Muscle layer of colon (tissue), 2 donors: ENCODE measurements at regions not wholly inside any gene's neighbourhood (a gene's known extent, or its start where the extent isn't known, plus 50 kb on each side); places are given as distances from the start of the nearest gene placed in this dataset.

ENCODE experiments used
- H3K27ac ChIP-seq: one replicate; pipeline ENCODE4 v1.7.0; 2013; ENCODE audit warnings: low read depth, mild to moderate bottlenecking, low read length, moderate library complexity
- H3K27me3 ChIP-seq, 2 donors: one replicate each; pipeline ENCODE4 v1.7.0; 2013; ENCODE audit warnings: low read length in 2 of 2, mild to moderate bottlenecking in 2 of 2; ENCODE audit not compliant: insufficient read depth in 2 of 2, control insufficient read depth in 1 of 2
- H3K36me3 ChIP-seq: one replicate; pipeline ENCODE4 v1.7.0; 2013; ENCODE audit warnings: mild to moderate bottlenecking, low read length; ENCODE audit not compliant: insufficient read depth
- H3K4me1 ChIP-seq: one replicate; pipeline ENCODE4 v1.7.0; 2013; ENCODE audit warnings: mild to moderate bottlenecking, low read length; ENCODE audit not compliant: insufficient read depth
- H3K4me3 ChIP-seq, 2 donors: one replicate each; pipeline ENCODE4 v1.7.0; 2013; ENCODE audit warnings: low read length in 2 of 2, low read depth in 1 of 2, mild to moderate bottlenecking in 1 of 2, moderate library complexity in 1 of 2
- H3K9ac ChIP-seq: one replicate; pipeline ENCODE4 v1.7.0; 2013; ENCODE audit warnings: low read length
- H3K9me3 ChIP-seq: one replicate; pipeline ENCODE4 v1.7.0; 2013; ENCODE audit warnings: mild to moderate bottlenecking, low read length
- donor health status: abdominal sarcoma.
- donor health status: Adenocarcinoma of cecum.

- Histone ChIP-seq H3K4me1 (no peaks in the 10 kb centered on the region), H3K4me3 (no peak overlapping the region), H3K27me3 (peaks cover 12 to 36% of the 10 kb centered on the region in 2 donors), H3K9me3 (no peaks in the 10 kb centered on the region), H3K9ac (no peak overlapping the region), H3K27ac (no peak overlapping the region), H3K36me3 (no peaks in the 10 kb centered on the region)
These were observed 59.8 kb downstream of the MRM1 start for GRCh38 chr17:36661047-36661666.

GRCh38 chr17:36661688-36662087 is 60.3 kb downstream of the MRM1 start:
- H3K27ac ChIP-seq, result no peak overlapping the region
- H3K4me3 ChIP-seq, result no peak overlapping the region
- peaks cover 12 to 34% of the 10 kb centered on the region in 2 donors for H3K27me3 ChIP-seq
- H3K4me1 ChIP-seq, result no peaks in the 10 kb centered on the region
- H3K9ac ChIP-seq, result no peak overlapping the region
- H3K36me3 ChIP-seq, result no peaks in the 10 kb centered on the region
- H3K9me3 ChIP-seq, result no peaks in the 10 kb centered on the region

- Histone ChIP-seq H3K9me3 (no peaks in the 10 kb centered on the region), H3K9ac (no peak overlapping the region), H3K4me1 (no peaks in the 10 kb centered on the region), H3K36me3 (no peaks in the 10 kb centered on the region), H3K27ac (no peak overlapping the region), H3K27me3 (peaks cover 0 to 9% of the 10 kb centered on the region in 2 donors), H3K4me3 (no peak overlapping the region)
These were observed 64.0 kb downstream of the MRM1 start for GRCh38 chr17:36665417-36665816.

GRCh38 chr17:36667922-36668321 is 66.5 kb downstream of the MRM1 start:
- peaks cover 0 to 6% of the 10 kb centered on the region in 2 donors for H3K27me3 ChIP-seq
- H3K9ac ChIP-seq, result no peak overlapping the region
- H3K4me1 ChIP-seq, result no peaks in the 10 kb centered on the region
- no peaks in the 10 kb centered on the region for H3K9me3 ChIP-seq
- no peaks in the 10 kb centered on the region for H3K36me3 ChIP-seq
- H3K4me3 ChIP-seq, result no peak overlapping the region
- H3K27ac ChIP-seq, result no peak overlapping the region

GRCh38 chr17:36668824-36669223 is 67.4 kb downstream of the MRM1 start:
- Histone ChIP-seq H3K4me3 (no peak overlapping the region), H3K27ac (no peak overlapping the region), H3K4me1 (no peaks in the 10 kb centered on the region), H3K36me3 (no peaks in the 10 kb centered on the region), H3K27me3 (peaks cover 0 to 5% of the 10 kb centered on the region in 2 donors), H3K9ac (no peak overlapping the region), H3K9me3 (no peaks in the 10 kb centered on the region)

GRCh38 chr17:36671144-36671543 is 69.8 kb downstream of the MRM1 start:
- no peaks in the 10 kb centered on the region for H3K36me3 ChIP-seq
- H3K9me3 ChIP-seq, result no peaks in the 10 kb centered on the region
- H3K9ac ChIP-seq, result no peak overlapping the region
- H3K27ac ChIP-seq, result no peak overlapping the region
- no peak overlapping the region for H3K4me3 ChIP-seq
- H3K4me1 ChIP-seq, result no peaks in the 10 kb centered on the region
- peaks cover 0 to 5% of the 10 kb centered on the region in 2 donors for H3K27me3 ChIP-seq

- Histone ChIP-seq H3K36me3 (no peaks in the 10 kb centered on the region), H3K4me1 (no peaks in the 10 kb centered on the region), H3K27me3 (no peaks in the 10 kb centered on the region), H3K27ac (no peak overlapping the region), H3K9ac (no peak overlapping the region), H3K4me3 (no peak overlapping the region), H3K9me3 (no peaks in the 10 kb centered on the region)
These were observed 71.1 kb downstream of the MRM1 start for GRCh38 chr17:36672403-36672918.

GRCh38 chr17:36673068-36673467 is 71.7 kb downstream of the MRM1 start:
- Histone ChIP-seq H3K27ac (no peak overlapping the region), H3K9me3 (no peaks in the 10 kb centered on the region), H3K9ac (no peak overlapping the region), H3K4me1 (no peaks in the 10 kb centered on the region), H3K27me3 (no peaks in the 10 kb centered on the region), H3K36me3 (no peaks in the 10 kb centered on the region), H3K4me3 (no peak overlapping the region)

GRCh38 chr17:36673637-36674277 is 72.4 kb downstream of the MRM1 start:
- Histone ChIP-seq H3K4me3 (no peak overlapping the region), H3K36me3 (no peaks in the 10 kb centered on the region), H3K9ac (no peak overlapping the region), H3K9me3 (no peaks in the 10 kb centered on the region), H3K27me3 (no peaks in the 10 kb centered on the region), H3K27ac (no peak overlapping the region), H3K4me1 (no peaks in the 10 kb centered on the region)

- H3K9ac ChIP-seq, result no peak overlapping the region
- no peaks in the 10 kb centered on the region for H3K4me1 ChIP-seq
- H3K9me3 ChIP-seq, result no peaks in the 10 kb centered on the region
- H3K27ac ChIP-seq, result no peak overlapping the region
- H3K27me3 ChIP-seq, result no peaks in the 10 kb centered on the region
- no peak overlapping the region for H3K4me3 ChIP-seq
- no peaks in the 10 kb centered on the region for H3K36me3 ChIP-seq
These were observed 72.9 kb downstream of the MRM1 start for GRCh38 chr17:36674278-36674650.

- no peaks in the 10 kb centered on the region for H3K4me1 ChIP-seq
- no peaks in the 10 kb centered on the region for H3K27me3 ChIP-seq
- H3K9ac ChIP-seq, result no peak overlapping the region
- no peak overlapping the region for H3K4me3 ChIP-seq
- no peaks in the 10 kb centered on the region for H3K36me3 ChIP-seq
- H3K27ac ChIP-seq, result no peak overlapping the region
- no peaks in the 10 kb centered on the region for H3K9me3 ChIP-seq
These were observed 73.9 kb downstream of the MRM1 start for GRCh38 chr17:36675250-36675649.

- Histone ChIP-seq H3K4me1 (no peaks in the 10 kb centered on the region), H3K27me3 (no peaks in the 10 kb centered on the region), H3K4me3 (no peak overlapping the region), H3K9me3 (no peaks in the 10 kb centered on the region), H3K36me3 (no peaks in the 10 kb centered on the region), H3K9ac (no peak overlapping the region), H3K27ac (no peak overlapping the region)
These were observed 74.4 kb downstream of the MRM1 start for GRCh38 chr17:36675786-36676185.
